ENCODE measurements at regions not wholly inside any gene's neighbourhood (a gene's known extent, or its start where the extent isn't known, plus 50 kb on each side); places are given as distances from the start of the nearest gene placed in this dataset.

DNA sequence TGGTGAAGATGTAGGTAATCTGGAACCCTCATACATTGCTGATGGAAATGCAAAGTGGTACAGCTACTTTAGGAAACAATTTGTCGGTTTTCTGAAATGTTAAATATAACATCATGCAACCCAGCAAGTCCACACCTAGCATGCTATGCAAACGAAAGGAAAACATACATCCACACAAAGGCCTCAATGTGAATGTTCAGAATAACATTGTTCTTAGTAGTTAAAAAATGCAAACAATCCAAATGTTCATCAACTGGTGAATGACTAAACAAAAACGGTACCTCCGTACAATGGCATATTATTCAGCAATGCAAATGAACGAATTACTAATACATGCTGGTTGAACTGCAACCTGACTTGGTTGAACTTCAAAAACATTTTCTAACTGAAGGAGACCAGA, 423.3 kb upstream of the THRB start:
- no peak for DNase-seq (ENCODE audit: low read depth in 2 of 2)

GRCh38 chr3:24923570-24923969, 428.9 kb upstream of the THRB start:
- no peak for DNase-seq (ENCODE audit: low read depth in 2 of 2)

GRCh38 chr3:24929521-24929920, 434.9 kb upstream of the THRB start:
- DNase-seq (ENCODE audit: low read depth in 2 of 2), result no peak

- no peak for DNase-seq (ENCODE audit: low read depth in 2 of 2)
These were observed 438.8 kb upstream of the THRB start for GRCh38 chr3:24933401-24933800.

DNA sequence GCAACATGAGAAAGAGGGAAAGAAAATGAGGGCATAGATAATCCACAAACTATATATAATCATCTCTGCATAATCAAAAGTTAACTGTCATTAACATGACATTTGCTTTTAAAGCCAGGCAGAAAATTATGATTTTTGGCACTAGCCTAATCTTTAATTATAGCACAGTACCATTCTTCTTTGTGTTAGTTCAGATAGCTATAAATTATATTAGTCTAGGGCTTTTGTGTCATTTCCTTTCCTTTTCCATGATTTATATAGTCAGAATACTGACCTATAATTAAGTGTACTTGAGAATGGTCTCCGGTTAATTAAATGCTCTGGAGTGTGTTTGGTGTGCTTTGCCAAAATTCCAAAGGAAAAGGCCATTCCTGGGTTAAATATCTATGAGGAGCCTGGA, 441.9 kb upstream of the THRB start:
- no peak for DNase-seq (ENCODE audit: low read depth in 2 of 2)

- DNase-seq (ENCODE audit: low read depth in 2 of 2), result no peak
These were observed 442.6 kb upstream of the THRB start for GRCh38 chr3:24937228-24937627.

DNA sequence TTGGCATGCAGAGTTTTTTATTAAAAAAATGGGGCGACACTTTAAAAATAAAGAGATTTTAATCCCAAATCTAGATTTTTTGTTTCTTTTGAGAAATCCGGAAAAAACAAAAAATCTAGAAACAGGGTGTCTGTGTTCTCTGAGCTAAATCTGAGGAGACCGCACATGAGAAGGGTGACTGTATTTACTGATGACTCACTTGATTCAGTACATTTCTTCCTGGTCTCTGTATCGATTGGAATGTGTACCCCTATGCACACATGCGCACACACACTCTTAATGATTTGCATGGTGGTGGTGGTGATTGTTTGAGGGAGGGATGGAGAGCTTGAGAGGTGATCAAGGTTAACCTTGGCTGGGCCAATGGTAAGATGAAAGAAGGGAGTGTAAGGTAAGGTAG, 443.1 kb upstream of the THRB start:
- no peak for DNase-seq (ENCODE audit: low read depth in 2 of 2)

DNA sequence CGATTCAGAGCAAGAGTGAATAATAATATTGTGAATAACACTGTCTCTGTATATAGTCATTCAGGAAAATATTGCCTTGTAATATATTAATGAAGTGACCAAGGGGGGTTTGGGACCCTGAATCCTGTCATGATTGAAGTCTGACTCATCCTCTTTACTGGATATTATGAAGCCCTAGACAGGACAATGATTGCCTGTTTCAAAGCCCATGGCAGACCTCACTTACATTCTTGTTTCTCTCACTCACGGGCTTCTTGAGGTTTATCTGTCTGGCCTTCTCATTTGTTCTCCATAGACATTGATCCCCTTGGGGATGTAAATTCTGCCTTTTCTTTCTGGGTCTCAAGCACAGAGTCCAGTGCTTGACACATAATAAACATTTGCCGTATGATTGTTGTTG, 449.3 kb upstream of the THRB start:
- no peak for DNase-seq (ENCODE audit: low read depth in 2 of 2)

GRCh38 chr3:24944805-24945520, 450.3 kb upstream of the THRB start:
- DNase-seq (ENCODE audit: low read depth in 2 of 2), result no peak

DNA sequence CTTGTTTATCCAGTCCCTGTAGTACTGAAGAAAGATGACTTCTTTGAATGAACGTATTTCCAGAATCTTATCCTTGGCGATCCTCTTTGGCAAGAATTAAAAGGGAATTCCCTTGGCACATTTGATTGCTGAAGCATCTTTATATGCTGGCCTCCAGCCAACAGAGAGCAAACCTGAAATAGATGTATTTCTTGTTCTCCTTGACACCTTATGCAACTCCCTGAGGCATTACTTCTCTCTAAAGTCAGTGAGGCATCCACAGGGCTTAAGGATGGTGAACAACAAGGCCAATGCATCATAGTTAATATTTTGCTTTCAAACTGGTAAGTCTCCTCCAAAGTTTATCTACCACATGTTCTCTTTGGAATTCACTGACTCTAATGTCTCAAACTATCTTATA, 450.9 kb upstream of the THRB start:
- no peak for DNase-seq (ENCODE audit: low read depth in 2 of 2)

GRCh38 chr3:24947103-24947502, 452.5 kb upstream of the THRB start:
- DNase-seq (ENCODE audit: low read depth in 2 of 2), result no peak

GRCh38 chr3:24951180-24951579, 456.5 kb upstream of the THRB start:
- no peak for DNase-seq (ENCODE audit: low read depth in 2 of 2)

- DNase-seq (ENCODE audit: low read depth in 2 of 2), result no peak
These were observed 457.7 kb upstream of the THRB start for GRCh38 chr3:24952388-24952787.

DNA sequence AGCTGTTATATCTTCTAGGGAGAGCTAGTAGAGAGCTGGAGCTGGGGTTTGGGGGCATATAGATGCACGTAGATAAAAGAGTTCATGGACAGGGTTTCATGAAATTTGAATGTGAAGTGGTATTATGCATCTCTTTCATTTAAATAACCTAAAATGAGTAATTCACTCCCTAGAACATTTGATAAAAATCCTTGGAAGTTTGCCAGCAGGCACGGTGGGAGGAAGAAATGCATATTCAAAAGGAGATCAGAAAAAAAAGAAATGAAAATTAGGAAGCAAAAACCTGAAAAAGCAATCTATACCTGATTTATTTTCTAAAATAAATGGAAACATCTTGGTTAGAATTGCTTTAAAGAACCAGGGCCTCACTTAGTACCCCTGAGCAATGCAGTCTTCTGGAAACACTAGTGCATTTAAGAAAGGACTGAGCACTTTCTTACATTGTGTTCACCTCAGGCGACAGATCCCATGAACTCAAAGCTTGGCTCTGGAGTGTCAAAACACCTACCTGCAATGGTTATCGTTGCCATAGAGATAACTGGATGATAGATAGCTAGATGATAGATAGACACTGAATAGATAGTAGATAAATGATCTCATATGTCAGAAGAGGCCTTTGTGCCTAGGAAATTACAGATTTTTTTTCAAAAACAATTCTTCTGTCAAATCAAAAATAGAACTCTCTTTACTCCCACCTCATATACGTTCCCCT, 458.6 kb upstream of the THRB start:
- DNase-seq (ENCODE audit: low read depth in 2 of 2), result no peak

DNA sequence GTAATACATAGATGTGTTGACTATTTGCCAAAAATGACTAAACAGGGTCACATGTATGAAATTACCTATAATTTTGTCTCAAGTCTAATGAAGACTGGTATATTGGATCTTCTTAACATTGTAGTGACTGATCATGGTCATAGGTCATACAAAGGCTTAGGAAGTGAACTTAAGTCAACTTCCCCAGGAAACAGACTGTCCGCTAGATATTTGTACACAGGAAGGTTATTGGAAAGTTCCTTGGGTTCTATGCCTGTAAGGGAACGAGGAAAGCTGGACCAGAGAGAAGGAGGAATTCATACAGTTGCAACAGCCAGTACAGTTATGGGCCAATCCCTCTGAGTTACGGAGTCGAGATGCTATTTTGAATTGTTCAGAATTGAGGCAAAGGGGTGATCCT, 462.0 kb upstream of the THRB start:
- DNase-seq (ENCODE audit: low read depth in 2 of 2), result no peak

GRCh38 chr3:24958271-24958670, 463.6 kb upstream of the THRB start:
- DNase-seq (ENCODE audit: low read depth in 2 of 2), result no peak

DNA sequence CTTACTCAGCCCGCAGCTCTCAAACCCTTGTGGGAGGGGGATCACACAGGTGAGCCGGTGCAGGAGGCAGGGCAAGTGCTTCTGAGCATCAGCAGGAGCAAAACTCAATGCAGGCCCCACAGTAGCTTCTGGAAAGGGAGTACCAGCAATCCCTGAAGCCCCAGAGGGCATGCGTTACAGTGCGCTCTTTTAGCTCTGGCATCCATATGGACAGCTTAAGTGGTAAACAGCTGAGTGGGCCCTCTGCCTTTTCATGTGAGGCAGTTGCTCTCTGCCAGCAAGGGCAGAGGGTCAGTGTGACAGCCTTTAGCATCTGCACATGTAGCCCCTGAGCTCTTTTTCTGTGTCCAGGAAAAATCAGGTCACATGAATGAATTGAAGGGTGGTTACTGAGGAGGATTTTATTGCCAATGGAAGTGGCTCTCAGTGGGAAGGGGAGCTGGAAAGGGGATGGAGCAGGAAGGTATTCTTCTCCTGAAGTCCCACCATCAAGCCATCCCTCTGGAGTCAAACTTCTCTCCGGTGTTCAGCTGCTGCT, 464.3 kb upstream of the THRB start:
- DNase-seq (ENCODE audit: low read depth in 2 of 2), result no peak

GRCh38 chr3:24963762-24964625, 464.1 kb upstream of the RARB start:
- DNase-seq (ENCODE audit: low read depth in 2 of 2), result peak in 1 of 2 donors; percentile 4

GRCh38 chr3:24965706-24966385, 462.2 kb upstream of the RARB start:
- DNase-seq (ENCODE audit: low read depth in 2 of 2), result no peak

- DNase-seq (ENCODE audit: low read depth in 2 of 2), result no peak
These were observed 460.0 kb upstream of the RARB start for GRCh38 chr3:24968036-24968435.

GRCh38 chr3:24972491-24972890, 455.6 kb upstream of the RARB start:
- no peak for DNase-seq (ENCODE audit: low read depth in 2 of 2)

GRCh38 chr3:24981309-24981708, 446.8 kb upstream of the RARB start:
- no peak for DNase-seq (ENCODE audit: low read depth in 2 of 2)

Data from dermis microvascular lymphatic vessel endothelial cell (primary cell).